GM23338 (cell line): ENCODE measurements at regions not wholly inside any gene's neighbourhood (a gene's known extent, or its start where the extent isn't known, plus 50 kb on each side); places are given as distances from the start of the nearest gene placed in this dataset.

Experiments
- CTCF ChIP-seq, 2 experiments: fragments of 200-600 bp in 1 of 2; sonication (generic) in 1 of 2; conservative IDR thresholded peaks; 2 replicates each; pipeline versions ENCODE4 v1.5.1 to v1.6.1; 2016 to 2017; ENCODE audit warnings: antibody characterized with exemption in 2 of 2, low read depth in 2 of 2, mild to moderate bottlenecking in 2 of 2, moderate library complexity in 1 of 2
- ETS1 ChIP-seq: IDR thresholded peaks from 2 replicates; pipeline ENCODE4 v1.6.1; 2016; ENCODE audit warnings: antibody characterized with exemption
- EZH2 ChIP-seq: fragments of 200-600 bp; sonication (generic); IDR thresholded peaks from one replicate; pipeline ENCODE4 v1.8.0; 2017; ENCODE audit warnings: antibody characterized with exemption, mild to moderate bottlenecking, low read depth; ENCODE audit not compliant: unreplicated experiment
- EZH2phosphoT487 ChIP-seq: fragments of 200-600 bp; sonication (generic); IDR thresholded peaks from one replicate; pipeline ENCODE4 v1.8.1; 2018; ENCODE audit warnings: antibody characterized with exemption; ENCODE audit not compliant: unreplicated experiment
- JUNB ChIP-seq: IDR thresholded peaks from one replicate; pipeline ENCODE4 v1.6.1; 2016; ENCODE audit warnings: antibody characterized with exemption; ENCODE audit not compliant: unreplicated experiment
- NANOG ChIP-seq: IDR thresholded peaks from 2 replicates; pipeline ENCODE4 v1.6.1; 2016; ENCODE audit warnings: antibody characterized with exemption, borderline replicate concordance
- POLR2AphosphoS5 ChIP-seq: IDR thresholded peaks from 2 replicates; pipeline ENCODE4 v1.6.1; 2016; ENCODE audit warnings: antibody characterized with exemption, low read depth
- REST ChIP-seq: IDR thresholded peaks from one replicate; pipeline ENCODE4 v1.6.1; 2018; ENCODE audit warnings: antibody characterized with exemption; ENCODE audit not compliant: unreplicated experiment
- ZNF114 ChIP-seq: fragments of 250-450 bp; sonication (Bioruptor Pico); IDR thresholded peaks from 2 replicates; pipeline ENCODE4 v1.5.0; 2020; ENCODE audit warnings: mild to moderate bottlenecking, moderate library complexity

- TF ChIP-seq CTCF (conservative IDR thresholded peaks at IDR 0.05; ENCODE audit: low read depth in 2 of 2) (no peak), EZH2 (no peak), NANOG (no peak), REST (no peak), POLR2AphosphoS5 (no peak), ETS1 (no peak), EZH2phosphoT487 (no peak), JUNB (no peak), ZNF114 (CRISPR knock-in tag) (no peak)
Measured at GRCh38 chr5:152623951-152624350, 218.9 kb upstream of the NMUR2 start.
